GOT3 (cell line): ENCODE measurements at regions not wholly inside any gene's neighbourhood (a gene's known extent, or its start where the extent isn't known, plus 50 kb on each side); places are given as distances from the start of the nearest gene placed in this dataset.

ENCODE experiments used
- DNase-seq: peaks from one replicate; lab custom pipeline; 2025; ENCODE audit warnings: mixed read lengths; lab: John Stamatoyannopoulos, UW

- DNase-seq: no peak
Observed at GRCh38 chr5:158553195-158553961, 546.3 kb downstream of the EBF1 start.

- DNase-seq: no peak
Observed at GRCh38 chr5:158552241-158552640, 547.5 kb downstream of the EBF1 start.

- no peak for DNase-seq
Observed at GRCh38 chr5:158549311-158549710, 550.4 kb downstream of the EBF1 start.

- DNase-seq: no peak
Observed at GRCh38 chr5:158546748-158547147, 553.0 kb downstream of the EBF1 start.

- DNase-seq: no peak
Observed at GRCh38 chr5:158545949-158546530, 553.7 kb downstream of the EBF1 start.

- no peak for DNase-seq
Observed at GRCh38 chr5:158544388-158545339, 555.1 kb downstream of the EBF1 start.

GRCh38 chr5:158543539-158544387, 556.0 kb downstream of the EBF1 start:
- DNase-seq: no peak

- DNase-seq: no peak
Observed at GRCh38 chr5:158541536-158542297, 558.0 kb downstream of the EBF1 start.

GRCh38 chr5:158538506-158539074, 561.1 kb downstream of the EBF1 start:
- DNase-seq: no peak

GRCh38 chr5:158537366-158537765, 562.4 kb downstream of the EBF1 start:
- no peak for DNase-seq

GRCh38 chr5:158534203-158534602, 565.5 kb downstream of the EBF1 start:
- no peak for DNase-seq

- DNase-seq: no peak
Observed at GRCh38 chr5:158532739-158533138, 567.0 kb downstream of the EBF1 start.

GRCh38 chr5:158531860-158532259, 567.9 kb downstream of the EBF1 start:
- DNase-seq: no peak

- no peak for DNase-seq
Observed at GRCh38 chr5:158530115-158530514, 569.6 kb downstream of the EBF1 start.

- no peak for DNase-seq
Observed at GRCh38 chr5:158529454-158529853, 570.3 kb downstream of the EBF1 start.

- DNase-seq: no peak
Observed at GRCh38 chr5:158525663-158526062, 574.1 kb downstream of the EBF1 start.

GRCh38 chr5:158524070-158524469, 575.6 kb downstream of the EBF1 start:
- no peak for DNase-seq

GRCh38 chr5:158522776-158523175, 576.9 kb downstream of the EBF1 start:
- DNase-seq: no peak

- no peak for DNase-seq
Observed at GRCh38 chr5:158521995-158522394, 577.7 kb downstream of the EBF1 start.

- no peak for DNase-seq
Observed at GRCh38 chr5:158519433-158520021, 580.2 kb downstream of the EBF1 start.
